Prostate gland (tissue), 2 donors: ENCODE measurements at regions not wholly inside any gene's neighbourhood (a gene's known extent, or its start where the extent isn't known, plus 50 kb on each side); places are given as distances from the start of the nearest gene placed in this dataset.

Experiments used
- POLR2A ChIP-seq: fragments of 450-650 bp; IDR thresholded peaks from one replicate; pipeline ENCODE4 v1.6.1; 2016; ENCODE audit warnings: antibody characterized with exemption, mild to moderate bottlenecking
- TF ChIP-seq, protein P1 (sequence below), 4 experiments: fragments of 200-600 bp in 2 of 4; fragments of 450-650 bp in 2 of 4; sonication (generic) in 2 of 4; IDR thresholded peaks; 1 replicate in 3 of 4; 2 replicates in 1 of 4; pipeline ENCODE4 v1.5.1; 2016 to 2019; ENCODE audit warnings: antibody characterized with exemption in 4 of 4, mild to moderate bottlenecking in 2 of 4, moderate library complexity in 2 of 4

DNA sequence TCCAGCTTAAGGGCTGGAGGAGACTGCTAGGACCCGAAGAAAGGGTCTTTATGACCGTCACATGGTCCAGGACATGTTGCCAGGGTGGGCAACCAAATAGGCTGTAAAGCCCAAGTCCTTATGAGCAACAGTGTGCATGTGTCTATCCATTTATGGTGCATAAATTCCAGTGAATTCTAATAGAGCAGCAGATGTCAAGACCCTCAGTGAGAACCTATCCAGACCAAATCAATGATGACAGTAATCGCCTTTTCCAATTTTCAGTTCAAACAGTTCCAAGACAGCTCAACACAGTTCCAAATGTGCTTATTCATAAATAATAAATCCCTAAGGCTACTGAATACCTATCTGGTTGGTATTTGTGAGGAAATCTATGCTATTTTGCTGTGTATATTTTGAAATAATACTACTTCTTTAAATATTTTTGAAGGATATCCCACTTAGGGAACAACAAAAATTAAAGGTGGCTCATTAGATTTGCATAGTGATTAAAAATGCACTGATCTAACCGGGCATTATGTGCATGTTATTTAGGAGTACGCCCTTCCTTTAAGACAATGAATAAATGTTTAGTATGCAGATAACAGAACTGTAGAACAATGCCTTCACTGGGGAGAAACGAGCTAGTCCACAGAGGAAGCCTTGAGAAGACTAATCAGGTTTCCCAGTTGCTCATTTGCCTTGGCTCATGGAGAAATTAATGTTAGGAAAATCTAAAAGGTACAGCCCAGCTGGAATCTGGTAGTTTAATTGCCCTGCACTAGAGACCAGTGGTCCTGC lies 519.5 kb upstream of the CHAC2 start:
- TF ChIP-seq, protein P1, sequence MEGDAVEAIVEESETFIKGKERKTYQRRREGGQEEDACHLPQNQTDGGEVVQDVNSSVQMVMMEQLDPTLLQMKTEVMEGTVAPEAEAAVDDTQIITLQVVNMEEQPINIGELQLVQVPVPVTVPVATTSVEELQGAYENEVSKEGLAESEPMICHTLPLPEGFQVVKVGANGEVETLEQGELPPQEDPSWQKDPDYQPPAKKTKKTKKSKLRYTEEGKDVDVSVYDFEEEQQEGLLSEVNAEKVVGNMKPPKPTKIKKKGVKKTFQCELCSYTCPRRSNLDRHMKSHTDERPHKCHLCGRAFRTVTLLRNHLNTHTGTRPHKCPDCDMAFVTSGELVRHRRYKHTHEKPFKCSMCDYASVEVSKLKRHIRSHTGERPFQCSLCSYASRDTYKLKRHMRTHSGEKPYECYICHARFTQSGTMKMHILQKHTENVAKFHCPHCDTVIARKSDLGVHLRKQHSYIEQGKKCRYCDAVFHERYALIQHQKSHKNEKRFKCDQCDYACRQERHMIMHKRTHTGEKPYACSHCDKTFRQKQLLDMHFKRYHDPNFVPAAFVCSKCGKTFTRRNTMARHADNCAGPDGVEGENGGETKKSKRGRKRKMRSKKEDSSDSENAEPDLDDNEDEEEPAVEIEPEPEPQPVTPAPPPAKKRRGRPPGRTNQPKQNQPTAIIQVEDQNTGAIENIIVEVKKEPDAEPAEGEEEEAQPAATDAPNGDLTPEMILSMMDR (IDR thresholded peaks at IDR 0.05), result no peak
- no peak for TF ChIP-seq POLR2A
